Esophagus squamous epithelium (tissue), 4 donors: ENCODE measurements at regions not wholly inside any gene's neighbourhood (a gene's known extent, or its start where the extent isn't known, plus 50 kb on each side); places are given as distances from the start of the nearest gene placed in this dataset.

Experiments
- POLR2A ChIP-seq, 4 donors: fragments of 450-650 bp; IDR thresholded peaks; one replicate each; pipeline ENCODE4 v1.6.1; 2017; ENCODE audit warnings: antibody characterized with exemption in 4 of 4, mild to moderate bottlenecking in 4 of 4, moderate library complexity in 3 of 4
- TF ChIP-seq, protein P1 (sequence below), 6 experiments: fragments of 450-650 bp in 4 of 6; fragments of 200-600 bp in 2 of 6; sonication (generic) in 2 of 6; IDR thresholded peaks; one replicate each; pipeline ENCODE4 v1.5.1; 2016 to 2019; ENCODE audit warnings: antibody characterized with exemption in 6 of 6, mild to moderate bottlenecking in 4 of 6, moderate library complexity in 4 of 6

DNA sequence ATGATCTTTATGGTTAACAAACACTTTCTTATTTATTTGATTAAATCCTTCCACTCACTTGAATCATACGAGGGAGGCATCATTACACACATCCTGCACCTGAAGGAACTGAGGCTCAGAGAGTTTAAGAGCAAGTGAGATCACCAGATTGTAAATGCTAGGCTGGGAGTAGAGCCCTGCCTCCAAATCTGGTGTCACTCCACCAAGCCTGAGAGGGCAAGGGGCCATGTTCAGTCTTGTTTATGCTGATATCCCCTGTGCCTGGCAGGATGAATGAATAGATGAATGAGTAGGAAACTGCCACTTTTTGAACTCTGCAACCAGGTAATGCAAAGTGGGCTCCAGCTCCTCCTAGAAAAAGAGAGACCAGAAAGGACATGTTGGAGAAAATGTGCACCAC lies 59.1 kb downstream of the RASSF10 start:
- TF ChIP-seq, protein P1, sequence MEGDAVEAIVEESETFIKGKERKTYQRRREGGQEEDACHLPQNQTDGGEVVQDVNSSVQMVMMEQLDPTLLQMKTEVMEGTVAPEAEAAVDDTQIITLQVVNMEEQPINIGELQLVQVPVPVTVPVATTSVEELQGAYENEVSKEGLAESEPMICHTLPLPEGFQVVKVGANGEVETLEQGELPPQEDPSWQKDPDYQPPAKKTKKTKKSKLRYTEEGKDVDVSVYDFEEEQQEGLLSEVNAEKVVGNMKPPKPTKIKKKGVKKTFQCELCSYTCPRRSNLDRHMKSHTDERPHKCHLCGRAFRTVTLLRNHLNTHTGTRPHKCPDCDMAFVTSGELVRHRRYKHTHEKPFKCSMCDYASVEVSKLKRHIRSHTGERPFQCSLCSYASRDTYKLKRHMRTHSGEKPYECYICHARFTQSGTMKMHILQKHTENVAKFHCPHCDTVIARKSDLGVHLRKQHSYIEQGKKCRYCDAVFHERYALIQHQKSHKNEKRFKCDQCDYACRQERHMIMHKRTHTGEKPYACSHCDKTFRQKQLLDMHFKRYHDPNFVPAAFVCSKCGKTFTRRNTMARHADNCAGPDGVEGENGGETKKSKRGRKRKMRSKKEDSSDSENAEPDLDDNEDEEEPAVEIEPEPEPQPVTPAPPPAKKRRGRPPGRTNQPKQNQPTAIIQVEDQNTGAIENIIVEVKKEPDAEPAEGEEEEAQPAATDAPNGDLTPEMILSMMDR (IDR thresholded peaks at IDR 0.05): no peak
- no peak for TF ChIP-seq POLR2A (IDR thresholded peaks at IDR 0.05)
